Cardiac muscle cell (in vitro differentiated cells and primary cell): ENCODE measurements at regions not wholly inside any gene's neighbourhood (a gene's known extent, or its start where the extent isn't known, plus 50 kb on each side); places are given as distances from the start of the nearest gene placed in this dataset.

Experiments
- DNase-seq, 2 donors: peaks; one replicate each; pipeline versions ENCODE4 v3.0.0 to v3.0.0-alpha.2; 2010 to 2017; ENCODE audit warnings: low read depth in 1 of 2, low spot score in 1 of 2
- H3K27ac ChIP-seq: fragments of 200-600 bp; sonication (generic); 2 replicates; pipeline ENCODE4 v1.5.1; 2016
- H3K27me3 ChIP-seq: fragments of 200-600 bp; sonication (generic); 2 replicates; pipeline ENCODE4 v1.6.0; 2016; ENCODE audit warnings: control low read depth
- H3K36me3 ChIP-seq: fragments of 200-600 bp; sonication (generic); 2 replicates; pipeline ENCODE4 v1.5.1; 2016; ENCODE audit warnings: control low read depth
- H3K4me1 ChIP-seq: fragments of 200-600 bp; sonication (generic); 2 replicates; pipeline ENCODE4 v1.8.1; 2017; ENCODE audit warnings: low read depth, mild to moderate bottlenecking, mixed run types
- H3K4me3 ChIP-seq: fragments of 200-600 bp; sonication (generic); 2 replicates; pipeline ENCODE4 v1.5.1; 2016; ENCODE audit warnings: mild to moderate bottlenecking
- H3K9me3 ChIP-seq: fragments of 200-600 bp; sonication (generic); 2 replicates; pipeline ENCODE4 v1.5.1; 2017; ENCODE audit warnings: low read depth, mild to moderate bottlenecking, control low read depth
- TF ChIP-seq, protein P1 (sequence below): IDR thresholded peaks from 2 replicates; pipeline ENCODE4 v1.5.1; 2012; ENCODE audit warnings: low read depth, mild to moderate bottlenecking, low read length

DNA sequence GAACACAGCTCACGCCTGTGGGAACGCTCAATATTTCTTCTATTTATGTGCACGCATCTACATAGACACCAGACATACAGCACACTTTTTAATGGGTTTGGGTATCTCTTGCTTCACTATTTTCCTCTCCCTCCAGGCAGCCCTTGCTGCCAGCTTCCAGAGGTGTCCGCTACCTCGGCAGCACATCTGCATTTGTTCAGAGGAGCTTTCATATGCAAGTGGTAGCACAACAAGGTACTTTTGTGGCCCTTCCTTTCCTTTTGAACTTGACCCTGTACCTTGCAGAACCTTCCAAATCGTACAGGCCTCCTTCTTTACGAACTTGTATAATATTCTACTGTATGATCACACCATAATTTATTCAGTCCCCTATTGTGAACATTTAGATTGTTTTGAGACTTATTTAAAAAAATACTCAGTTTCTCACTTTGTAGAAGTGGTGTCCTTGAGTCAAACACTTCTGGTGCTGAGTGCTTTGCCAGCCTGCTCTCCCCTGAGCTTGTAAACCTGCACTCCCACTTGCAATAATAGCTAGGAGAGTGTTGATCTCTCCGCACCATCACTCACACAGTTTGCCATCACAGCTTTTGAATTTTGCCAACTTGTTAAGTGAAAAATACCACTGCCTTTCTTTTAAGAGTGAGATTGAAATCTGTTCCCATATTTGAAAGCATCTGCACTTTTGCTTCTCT is 106.0 kb upstream of the ZNF32 start:
- DNase-seq: no peak
- H3K4me1 ChIP-seq: no peaks in the 10 kb centered on the region
- H3K9me3 ChIP-seq: no peaks in the 10 kb centered on the region
- no peak overlapping the region for H3K27ac ChIP-seq
- H3K36me3 ChIP-seq: no peaks in the 10 kb centered on the region
- no peak overlapping the region for H3K4me3 ChIP-seq
- H3K27me3 ChIP-seq: no peaks in the 10 kb centered on the region
- TF ChIP-seq, protein P1, sequence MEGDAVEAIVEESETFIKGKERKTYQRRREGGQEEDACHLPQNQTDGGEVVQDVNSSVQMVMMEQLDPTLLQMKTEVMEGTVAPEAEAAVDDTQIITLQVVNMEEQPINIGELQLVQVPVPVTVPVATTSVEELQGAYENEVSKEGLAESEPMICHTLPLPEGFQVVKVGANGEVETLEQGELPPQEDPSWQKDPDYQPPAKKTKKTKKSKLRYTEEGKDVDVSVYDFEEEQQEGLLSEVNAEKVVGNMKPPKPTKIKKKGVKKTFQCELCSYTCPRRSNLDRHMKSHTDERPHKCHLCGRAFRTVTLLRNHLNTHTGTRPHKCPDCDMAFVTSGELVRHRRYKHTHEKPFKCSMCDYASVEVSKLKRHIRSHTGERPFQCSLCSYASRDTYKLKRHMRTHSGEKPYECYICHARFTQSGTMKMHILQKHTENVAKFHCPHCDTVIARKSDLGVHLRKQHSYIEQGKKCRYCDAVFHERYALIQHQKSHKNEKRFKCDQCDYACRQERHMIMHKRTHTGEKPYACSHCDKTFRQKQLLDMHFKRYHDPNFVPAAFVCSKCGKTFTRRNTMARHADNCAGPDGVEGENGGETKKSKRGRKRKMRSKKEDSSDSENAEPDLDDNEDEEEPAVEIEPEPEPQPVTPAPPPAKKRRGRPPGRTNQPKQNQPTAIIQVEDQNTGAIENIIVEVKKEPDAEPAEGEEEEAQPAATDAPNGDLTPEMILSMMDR: no peak

DNA sequence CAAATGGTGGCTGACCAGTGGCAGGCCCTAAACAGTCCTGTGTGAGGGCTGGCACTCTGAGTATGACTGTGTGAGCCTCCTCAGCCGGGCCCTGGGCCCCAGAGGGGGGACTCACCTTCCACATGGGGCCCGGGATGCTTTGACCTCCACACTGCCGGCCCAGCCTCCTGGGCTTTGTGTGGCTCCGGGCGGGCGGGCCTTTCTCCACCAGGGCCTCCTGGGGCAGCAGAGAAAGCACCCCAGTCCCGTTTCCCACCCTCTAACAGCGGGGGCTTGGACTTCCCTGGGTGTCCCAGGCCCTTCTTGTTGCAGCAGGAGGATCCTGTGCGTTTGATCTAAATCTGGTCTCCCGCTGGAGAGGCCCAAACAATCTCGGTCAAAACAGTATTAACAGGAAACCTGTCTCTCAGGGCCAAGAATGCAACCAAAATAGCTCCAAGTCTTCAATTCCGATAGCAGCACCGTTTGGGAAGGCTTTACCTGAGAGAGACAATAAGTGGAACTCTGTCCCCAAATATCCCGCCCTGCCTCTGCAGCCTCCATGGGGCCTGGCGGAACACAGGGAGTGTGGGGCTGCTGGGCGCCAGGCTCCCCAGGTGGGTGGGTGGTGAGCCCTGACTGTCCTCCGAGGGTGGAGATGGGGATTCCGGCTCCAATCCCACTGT is 104.8 kb upstream of the ZNF32 start:
- no peak for DNase-seq
- no peak overlapping the region for H3K4me3 ChIP-seq
- H3K4me1 ChIP-seq: no peaks in the 10 kb centered on the region
- H3K36me3 ChIP-seq: no peaks in the 10 kb centered on the region
- no peak overlapping the region for H3K27ac ChIP-seq
- no peaks in the 10 kb centered on the region for H3K9me3 ChIP-seq
- no peaks in the 10 kb centered on the region for H3K27me3 ChIP-seq
- TF ChIP-seq, protein P1: no peak

DNA sequence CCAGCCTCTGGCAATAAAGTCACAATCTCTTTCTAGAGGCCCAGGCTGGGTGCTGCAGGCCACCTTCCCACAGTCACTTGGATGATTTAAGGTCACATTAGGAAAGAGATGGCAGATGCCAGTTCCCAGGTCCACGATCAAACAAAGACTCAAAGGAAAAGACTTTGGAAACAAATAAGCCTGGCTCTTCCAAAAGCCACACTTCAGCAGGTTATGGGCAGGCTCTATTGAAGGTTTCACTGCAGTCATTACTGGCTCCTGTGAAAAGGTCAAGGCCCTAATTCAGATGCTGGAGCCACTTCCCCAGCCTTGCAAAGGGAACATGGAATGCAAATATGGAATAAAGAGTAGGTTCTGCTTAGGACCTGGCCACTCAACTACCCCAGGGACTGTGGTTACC is 104.0 kb upstream of the ZNF32 start:
- Histone ChIP-seq H3K36me3 (no peaks in the 10 kb centered on the region), H3K4me1 (no peaks in the 10 kb centered on the region), H3K27ac (no peak overlapping the region), H3K4me3 (no peak overlapping the region), H3K27me3 (no peaks in the 10 kb centered on the region), H3K9me3 (no peaks in the 10 kb centered on the region)
- no peak for DNase-seq
- TF ChIP-seq, protein P1: no peak

DNA sequence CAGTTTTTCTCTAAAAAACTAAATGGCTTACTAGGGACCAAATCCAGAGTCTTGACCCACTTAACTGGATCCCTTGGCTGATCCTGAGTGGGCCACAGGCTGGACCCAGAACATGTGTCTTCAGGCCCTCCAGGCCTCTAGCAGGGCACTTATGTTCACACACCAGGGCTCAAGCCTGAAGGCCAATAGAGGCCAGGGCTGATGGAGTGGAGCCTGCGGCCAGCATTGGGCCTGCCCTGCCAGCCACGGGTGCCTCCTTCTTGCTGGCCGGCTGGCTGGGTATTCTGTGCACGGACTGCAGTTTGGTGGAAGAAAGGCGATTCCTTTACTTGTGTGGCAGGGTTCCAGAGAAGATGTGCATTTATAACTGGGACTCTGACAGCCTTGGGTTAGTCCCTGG is 103.0 kb upstream of the ZNF32 start:
- TF ChIP-seq, protein P1: no peak
- no peaks in the 10 kb centered on the region for H3K27me3 ChIP-seq
- no peaks in the 10 kb centered on the region for H3K4me1 ChIP-seq
- H3K36me3 ChIP-seq: no peaks in the 10 kb centered on the region
- H3K4me3 ChIP-seq: no peak overlapping the region
- H3K27ac ChIP-seq: no peak overlapping the region
- no peak for DNase-seq
- no peaks in the 10 kb centered on the region for H3K9me3 ChIP-seq

DNA sequence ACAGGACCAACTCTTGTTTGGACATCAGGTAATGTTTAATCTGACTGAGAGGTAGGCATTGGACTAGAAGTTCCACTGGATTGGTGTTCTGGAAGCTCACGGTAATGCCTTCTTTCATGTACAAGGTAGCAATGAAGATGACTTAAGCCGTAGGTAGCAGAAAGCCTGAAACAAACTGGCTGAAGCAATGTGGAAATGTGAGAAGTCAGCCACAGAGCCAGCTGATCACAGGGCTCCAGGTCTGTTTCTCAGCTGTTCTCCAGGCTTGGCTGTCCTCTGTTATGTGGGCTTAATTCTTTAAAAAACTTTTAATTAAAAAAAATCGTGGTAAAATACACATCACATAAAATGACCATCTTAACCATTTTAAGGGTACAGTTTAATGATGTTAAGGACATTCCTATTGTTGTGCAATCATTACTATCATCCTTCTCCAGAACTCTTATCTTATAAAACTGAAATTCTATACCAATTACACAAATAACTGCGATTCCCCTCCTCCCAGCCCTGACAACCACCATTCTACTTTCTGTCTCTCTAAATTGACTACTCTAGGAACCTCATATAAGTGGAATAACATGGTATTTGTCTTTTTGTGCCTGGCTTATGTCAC is 101.4 kb upstream of the ZNF32 start:
- H3K4me1 ChIP-seq: no peaks in the 10 kb centered on the region
- no peaks in the 10 kb centered on the region for H3K36me3 ChIP-seq
- H3K9me3 ChIP-seq: no peaks in the 10 kb centered on the region
- TF ChIP-seq, protein P1: no peak
- peak in 1 of 2 donors; percentile 44 for DNase-seq
- no peaks in the 10 kb centered on the region for H3K27me3 ChIP-seq
- no peak overlapping the region for H3K27ac ChIP-seq
- H3K4me3 ChIP-seq: no peak overlapping the region
